Ovary (tissue), 3 donors: ENCODE measurements at regions not wholly inside any gene's neighbourhood (a gene's known extent, or its start where the extent isn't known, plus 50 kb on each side); places are given as distances from the start of the nearest gene placed in this dataset.

Experiments used
- EP300 ChIP-seq: sonication (generic); formaldehyde crosslinking; IDR thresholded peaks from one replicate; pipeline ENCODE4 v1.6.1; 2017; ENCODE audit warnings: antibody characterized with exemption
- POLR2A ChIP-seq: fragments of 450-650 bp; IDR thresholded peaks from one replicate; pipeline ENCODE4 v1.6.1; 2017; ENCODE audit warnings: antibody characterized with exemption, mild to moderate bottlenecking, moderate library complexity
- TF ChIP-seq, protein P1 (sequence below), 3 donors: fragments of 450-650 bp in 2 of 3; fragments of 200-600 bp in 1 of 3; IDR thresholded peaks; one replicate each; pipeline versions ENCODE4 v1.5.1 to v1.8.0; 2016 to 2022; ENCODE audit warnings: antibody characterized with exemption in 3 of 3, mild to moderate bottlenecking in 1 of 3
- donor health status: DM: no; HTN: no; CAD: no.

DNA sequence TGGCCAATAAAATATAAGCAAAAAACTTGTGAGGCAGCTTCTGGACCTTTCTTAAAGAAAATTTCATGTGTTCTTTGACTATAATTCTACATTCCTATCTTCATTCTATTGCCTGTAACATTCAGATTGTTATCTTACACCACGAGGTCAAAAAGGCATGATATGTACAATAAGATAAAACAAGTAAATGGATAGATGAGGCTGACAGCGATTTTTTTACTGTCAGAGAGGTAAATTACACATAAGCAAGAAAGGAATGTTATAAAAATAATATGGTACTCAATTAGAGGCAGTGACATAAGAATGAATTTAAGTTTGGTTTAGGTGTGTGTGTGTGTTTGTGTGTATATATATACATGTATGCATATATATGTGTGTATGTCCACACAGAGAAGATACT is 660.0 kb downstream of the C12orf50 start:
- TF ChIP-seq, protein P1, sequence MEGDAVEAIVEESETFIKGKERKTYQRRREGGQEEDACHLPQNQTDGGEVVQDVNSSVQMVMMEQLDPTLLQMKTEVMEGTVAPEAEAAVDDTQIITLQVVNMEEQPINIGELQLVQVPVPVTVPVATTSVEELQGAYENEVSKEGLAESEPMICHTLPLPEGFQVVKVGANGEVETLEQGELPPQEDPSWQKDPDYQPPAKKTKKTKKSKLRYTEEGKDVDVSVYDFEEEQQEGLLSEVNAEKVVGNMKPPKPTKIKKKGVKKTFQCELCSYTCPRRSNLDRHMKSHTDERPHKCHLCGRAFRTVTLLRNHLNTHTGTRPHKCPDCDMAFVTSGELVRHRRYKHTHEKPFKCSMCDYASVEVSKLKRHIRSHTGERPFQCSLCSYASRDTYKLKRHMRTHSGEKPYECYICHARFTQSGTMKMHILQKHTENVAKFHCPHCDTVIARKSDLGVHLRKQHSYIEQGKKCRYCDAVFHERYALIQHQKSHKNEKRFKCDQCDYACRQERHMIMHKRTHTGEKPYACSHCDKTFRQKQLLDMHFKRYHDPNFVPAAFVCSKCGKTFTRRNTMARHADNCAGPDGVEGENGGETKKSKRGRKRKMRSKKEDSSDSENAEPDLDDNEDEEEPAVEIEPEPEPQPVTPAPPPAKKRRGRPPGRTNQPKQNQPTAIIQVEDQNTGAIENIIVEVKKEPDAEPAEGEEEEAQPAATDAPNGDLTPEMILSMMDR (IDR thresholded peaks at IDR 0.05): no peak
- TF ChIP-seq EP300 (no peak), POLR2A (no peak)
